HG03060 (cell line): ENCODE measurements at regions not wholly inside any gene's neighbourhood (a gene's known extent, or its start where the extent isn't known, plus 50 kb on each side); places are given as distances from the start of the nearest gene placed in this dataset.
"Not testable (repeated sequence)": the region's sequence is repeated elsewhere in the genome, so short reads cannot be mapped to it uniquely, and the experiment has no call there.

Experiments
- ATAC-seq: cut with Tn5 transposase; IDR thresholded peaks from one replicate; pipeline ENCODE4 v1.9.1; 2021; ENCODE audit warnings: low read depth, moderate number of reproducible peaks; ENCODE audit not compliant: unreplicated experiment

DNA sequence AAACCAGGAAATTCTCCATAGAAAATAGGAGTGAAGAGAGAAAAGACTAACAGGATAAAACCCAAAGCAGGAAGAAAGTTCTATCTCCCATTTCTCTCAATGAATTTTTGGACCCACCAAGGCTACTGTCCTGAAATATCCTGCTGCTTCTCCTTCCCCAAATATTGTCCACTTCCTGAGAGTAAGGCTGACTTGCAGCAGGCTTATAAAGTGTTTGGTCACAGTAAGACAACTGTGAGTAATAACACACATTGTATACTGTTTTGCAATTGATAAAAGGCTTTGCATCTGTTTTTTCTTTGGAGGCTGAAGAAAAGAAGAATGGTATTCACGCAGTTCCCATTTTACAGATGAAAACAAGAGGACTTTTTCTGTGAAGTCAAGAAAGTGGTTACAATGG lies 52.8 kb downstream of the FOXD4L6 start:
- not testable (repeated sequence) for ATAC-seq

DNA sequence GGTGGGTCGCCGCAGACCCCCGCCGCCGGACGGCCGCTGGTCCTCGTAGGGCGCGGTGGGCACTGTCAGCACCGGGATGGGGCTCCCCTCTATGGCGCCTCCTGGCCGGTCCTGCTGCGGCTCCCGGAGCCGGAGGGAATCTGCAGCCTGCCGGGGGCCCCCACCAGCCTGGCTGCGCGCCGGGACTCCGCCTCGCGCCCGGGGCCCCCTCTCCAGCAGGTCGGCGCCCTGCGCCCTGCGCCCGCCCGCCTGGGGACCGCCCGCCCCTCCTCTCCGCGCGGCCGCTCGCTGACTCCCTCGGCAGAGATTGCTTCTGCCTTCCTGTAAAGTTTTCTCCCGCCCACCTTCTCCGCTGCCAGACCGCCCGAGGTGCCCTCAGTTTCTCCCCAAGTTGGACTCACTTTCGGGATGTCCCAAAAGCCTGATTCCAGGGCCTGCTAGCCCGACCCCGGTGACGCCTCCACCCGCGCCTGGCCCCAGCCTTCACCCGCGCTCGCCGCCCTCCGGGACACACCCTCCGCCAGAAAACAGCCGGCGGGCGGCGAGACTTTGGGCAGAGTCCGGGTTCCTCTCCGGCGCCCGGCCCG lies 54.0 kb downstream of the FOXD4L6 start:
- ATAC-seq = not testable (repeated sequence)

DNA sequence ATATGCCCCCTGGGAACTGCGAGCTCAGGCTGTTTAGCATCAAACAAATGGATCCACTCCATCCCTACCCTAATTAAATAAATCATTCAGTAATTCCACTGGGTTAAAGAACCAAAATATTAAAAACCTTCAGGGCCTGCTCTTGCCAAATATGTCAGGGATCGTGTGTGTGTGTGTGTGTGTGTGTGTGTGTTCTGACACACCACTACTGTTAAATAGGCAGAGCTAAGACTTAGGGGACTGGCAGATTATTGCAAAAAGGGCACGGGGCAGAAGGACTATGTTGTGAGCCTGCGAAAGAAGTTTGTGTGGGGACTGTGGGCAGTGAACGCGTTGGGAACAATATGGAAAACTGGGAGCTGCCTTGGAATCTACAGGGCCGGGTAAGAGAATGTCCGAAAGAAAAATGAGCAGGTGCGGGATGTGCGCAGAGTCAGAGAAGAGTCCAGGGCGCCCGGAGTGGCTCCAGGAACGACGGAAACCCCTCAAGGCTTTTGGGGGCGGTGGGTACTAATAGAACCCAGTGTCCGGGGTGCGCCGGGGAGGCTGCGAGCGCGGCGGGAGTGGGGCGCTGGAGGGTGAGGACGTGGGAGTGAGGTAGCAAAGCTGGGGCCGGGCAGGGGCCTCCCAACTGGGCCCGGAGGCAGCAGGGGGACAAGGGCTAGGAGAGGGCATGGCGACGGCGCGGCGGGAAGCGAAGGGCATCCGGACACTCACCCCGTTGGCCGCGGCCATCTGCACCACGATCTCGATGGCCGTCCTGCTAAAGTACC lies 54.8 kb downstream of the FOXD4L6 start:
- ATAC-seq = not testable (repeated sequence)

DNA sequence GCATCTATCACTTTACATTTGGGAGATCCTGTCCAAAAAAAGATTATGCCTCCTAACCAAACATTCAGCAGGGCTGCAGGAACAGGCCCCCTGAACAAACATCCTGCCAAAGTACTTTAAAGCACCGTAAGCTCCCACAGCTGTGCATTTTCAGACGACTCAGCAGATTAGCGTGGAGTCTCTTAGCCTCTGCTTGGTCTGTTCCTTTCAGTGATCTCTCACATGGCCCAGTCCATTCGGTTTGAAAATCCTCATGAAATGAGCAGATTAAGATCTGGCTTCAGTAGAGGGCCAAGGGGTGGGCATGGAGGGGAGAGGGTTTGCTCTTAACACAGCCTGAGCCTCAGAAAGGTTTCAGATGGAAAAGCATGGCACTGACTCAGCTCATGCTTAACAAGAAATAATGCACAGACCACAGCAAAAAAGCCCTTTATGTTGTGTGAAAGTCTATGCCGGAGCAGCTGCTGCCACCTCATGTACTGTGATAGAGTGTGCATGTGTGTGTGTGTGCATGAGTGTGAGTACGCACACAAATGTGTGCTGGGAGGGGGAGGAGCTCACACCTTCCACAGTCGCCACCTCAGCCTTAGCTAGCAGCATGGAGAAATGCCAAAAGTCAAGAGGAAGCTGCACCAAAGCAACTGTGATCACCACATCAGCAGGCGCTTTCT lies 64.2 kb downstream of the FOXD4L6 start:
- ATAC-seq = peak; percentile 51

DNA sequence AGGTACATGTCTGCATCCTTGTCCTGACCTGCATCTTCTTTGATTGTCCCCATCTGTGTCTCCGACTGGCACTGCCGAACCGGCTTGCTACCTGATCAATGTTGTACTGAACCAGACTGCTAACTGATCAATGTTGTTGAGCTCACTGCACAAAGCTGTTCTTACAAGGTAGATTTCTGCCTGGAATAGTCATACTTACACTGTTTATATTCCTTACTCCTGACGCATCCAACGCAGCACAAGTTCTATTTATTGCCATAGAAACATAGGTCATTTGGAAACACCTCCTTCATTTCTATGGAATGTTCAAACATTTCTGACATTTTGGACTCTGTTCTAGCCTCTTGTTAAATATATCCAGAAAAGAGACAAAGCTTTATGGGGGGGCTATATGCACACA lies 65.2 kb downstream of the FOXD4L6 start:
- ATAC-seq = not testable (repeated sequence)

DNA sequence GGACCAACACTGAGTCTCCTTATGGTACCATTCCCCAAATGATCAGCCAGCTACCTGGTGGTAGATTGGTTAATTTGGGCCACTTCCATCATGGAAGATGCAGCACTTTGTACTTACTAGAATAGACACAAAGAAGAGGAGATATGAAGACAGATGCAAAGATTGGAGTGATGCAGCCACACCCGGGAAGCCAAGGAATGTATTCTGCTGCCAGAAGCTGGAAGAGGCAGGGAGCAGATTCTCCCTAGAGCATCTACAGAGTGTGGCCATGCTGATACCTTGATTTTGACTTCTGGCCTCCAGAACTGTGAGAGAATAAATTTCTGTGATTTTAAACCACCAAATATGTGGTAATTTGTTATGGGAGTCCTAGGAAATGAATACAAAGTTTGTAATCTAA lies 68.9 kb downstream of the FOXD4L6 start:
- not testable (repeated sequence) for ATAC-seq

DNA sequence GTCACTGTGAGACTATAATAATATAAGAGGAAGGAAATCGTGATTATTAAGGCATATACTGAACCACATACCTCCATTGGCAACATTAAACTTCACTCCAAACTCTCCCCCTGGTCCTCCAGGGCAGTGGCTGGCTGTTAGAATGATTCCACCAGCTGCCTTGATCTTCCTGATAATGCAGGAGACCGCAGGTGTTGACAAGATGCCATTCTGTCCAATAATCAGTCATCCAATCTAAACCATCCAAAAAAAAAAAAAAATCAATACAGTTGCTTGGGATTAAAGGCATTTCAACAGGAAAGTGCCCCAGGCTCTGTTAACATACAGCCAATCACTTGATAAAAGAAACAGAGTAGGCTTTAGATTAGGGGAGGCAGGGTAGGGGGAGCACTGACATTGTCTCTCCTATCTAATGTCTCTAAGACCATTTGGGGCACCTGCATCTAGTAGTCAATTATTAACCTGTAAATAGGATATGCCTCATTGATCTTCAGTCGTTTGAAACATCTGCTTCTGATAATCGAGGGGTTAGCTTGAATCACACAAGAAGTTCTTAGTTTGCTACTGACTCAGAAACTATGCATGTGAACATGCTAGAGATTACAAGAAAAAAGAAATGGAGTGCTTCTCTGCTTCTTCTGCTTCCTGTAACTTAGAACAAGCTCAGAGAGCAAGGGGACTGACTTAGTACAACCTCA lies 74.7 kb downstream of the FOXD4L6 start:
- peak; percentile 81 for ATAC-seq

DNA sequence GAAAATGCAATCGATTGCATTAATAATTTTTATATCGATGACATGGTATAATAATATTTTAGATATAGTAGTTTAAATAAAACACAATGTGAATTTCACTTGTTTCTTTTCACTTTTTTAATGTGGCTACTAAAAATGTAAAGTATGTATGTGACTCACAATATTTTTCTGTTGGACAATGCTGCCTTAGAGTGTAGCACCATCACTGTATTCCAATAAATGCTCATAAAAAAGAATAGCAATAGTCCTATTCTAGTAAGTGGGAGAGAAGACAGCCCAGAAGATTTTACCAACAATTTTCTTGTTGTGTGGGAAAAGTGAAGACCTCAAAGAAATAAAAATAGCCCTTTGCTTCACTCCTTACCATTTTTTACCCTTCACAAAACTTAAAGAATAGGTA lies 79.8 kb downstream of the FOXD4L6 start:
- not testable (repeated sequence) for ATAC-seq

DNA sequence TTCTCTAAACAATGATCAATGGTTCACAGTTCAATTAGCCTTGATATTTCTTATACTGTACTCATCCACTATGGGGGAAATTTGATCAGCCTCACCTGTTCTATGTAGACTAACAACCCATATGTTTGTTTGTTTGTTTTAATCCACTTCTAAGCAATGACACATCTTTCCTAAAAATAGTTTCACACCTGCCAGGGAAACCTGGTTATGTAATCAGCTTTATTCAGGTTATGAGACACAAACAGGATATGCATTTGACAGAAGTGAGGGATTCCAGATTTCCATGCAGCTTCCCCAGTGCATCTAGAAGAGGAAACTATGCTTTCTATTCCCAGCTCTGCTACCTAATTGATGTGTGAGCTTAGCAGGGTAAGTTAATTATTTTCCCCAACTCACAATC lies 80.7 kb downstream of the FOXD4L6 start:
- not testable (repeated sequence) for ATAC-seq

DNA sequence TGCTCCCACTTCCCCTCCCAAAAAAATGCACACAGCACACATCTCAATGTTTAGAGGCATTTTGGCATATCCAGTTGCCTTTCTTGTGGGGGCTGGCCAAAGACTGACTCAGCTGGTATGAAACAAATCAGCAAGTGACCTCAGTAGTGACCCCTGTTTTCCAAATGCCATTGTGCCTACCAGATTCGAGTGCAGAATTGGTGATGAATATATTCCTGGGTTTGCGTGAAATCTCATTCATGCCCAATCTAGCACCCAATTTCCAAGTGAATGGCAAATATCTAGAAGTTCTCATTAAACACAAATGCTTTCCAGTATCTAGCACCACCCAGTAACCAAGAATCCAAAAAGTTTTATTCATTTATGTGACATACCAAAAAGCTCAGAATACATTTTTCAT lies 83.6 kb downstream of the FOXD4L6 start:
- not testable (repeated sequence) for ATAC-seq

DNA sequence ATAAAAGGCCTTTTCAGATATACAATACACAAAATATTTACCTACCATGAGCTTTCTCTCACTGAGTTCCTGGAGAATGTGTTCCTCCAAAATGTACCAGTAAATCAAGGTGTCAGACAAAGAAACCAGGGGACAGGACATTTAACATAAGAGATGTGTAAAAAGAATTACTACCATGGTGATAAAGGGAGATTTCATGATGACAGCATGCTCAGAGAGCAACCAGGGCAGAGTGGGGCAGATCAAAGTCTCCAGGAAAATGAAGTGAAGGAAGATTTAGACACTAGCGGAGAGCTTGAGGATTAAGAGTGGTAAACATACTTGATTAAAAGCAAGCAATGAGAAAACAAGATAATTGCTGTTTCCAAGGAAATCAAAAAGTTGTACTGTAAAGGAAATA lies 85.0 kb downstream of the FOXD4L6 start:
- ATAC-seq = not testable (repeated sequence)

DNA sequence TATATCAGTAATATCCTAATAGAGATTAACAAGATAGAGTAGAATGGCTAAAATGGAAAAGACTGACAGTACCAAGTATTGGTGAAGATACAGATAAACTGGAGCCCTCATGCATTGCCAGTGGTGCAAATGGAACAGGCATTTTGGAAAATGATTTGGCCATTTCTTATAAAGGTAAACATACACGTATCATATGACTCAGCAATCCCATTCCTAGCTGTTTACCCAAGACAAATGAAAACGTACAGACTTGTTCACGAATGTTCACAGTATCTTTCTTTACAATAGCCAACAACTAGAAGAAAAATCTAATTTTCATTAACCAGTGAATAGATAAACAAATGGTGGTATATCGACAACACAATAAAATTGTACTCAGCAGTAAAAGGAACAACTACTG lies 86.4 kb downstream of the FOXD4L6 start:
- ATAC-seq = not testable (repeated sequence)

DNA sequence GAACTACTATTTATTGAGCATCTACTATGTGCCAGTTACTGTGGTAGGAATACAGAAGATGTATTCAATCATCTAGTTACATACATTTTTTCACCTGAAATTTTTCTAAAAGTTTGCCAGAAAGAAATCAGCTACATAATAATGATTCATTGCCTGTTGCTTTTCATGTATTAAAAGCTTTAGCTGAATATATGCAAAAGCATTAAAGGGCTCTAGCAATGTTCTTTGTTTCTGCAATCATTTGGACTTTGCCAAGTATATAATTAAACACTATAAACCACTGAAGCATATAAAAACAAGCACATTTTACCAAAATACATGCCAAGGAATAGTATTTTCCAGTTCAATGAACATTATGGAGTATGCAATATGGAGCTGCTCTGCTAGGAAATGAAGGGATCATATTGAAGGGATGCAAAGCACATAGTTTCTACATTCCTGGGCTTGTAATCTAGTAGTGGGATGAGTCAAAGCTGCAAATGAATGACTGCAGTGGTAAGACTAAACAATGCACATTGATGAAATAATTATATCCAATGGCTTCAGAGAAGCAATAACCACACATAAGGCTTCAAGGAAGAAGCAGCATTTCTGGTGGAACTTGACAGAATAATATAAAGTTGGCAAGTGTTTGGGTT lies 87.7 kb downstream of the FOXD4L6 start:
- not testable (repeated sequence) for ATAC-seq

DNA sequence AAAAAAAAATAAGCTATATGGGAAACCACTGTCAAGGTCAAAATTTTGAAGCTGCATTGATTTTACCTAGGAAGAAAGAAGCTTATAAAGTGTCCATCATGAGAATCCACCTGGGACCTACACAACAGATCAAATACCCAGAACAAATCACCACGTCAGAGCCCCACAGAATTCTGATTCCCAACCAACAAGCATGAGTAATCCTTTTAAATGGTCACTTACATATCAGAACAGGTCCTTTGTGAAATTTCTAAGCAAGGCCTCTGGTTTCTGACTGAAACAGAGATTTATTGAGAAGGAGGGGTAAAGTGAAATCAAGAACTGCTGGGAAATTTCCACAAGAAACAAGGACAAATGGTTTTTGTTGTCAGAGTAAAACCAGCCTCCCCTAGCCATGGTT lies 93.2 kb downstream of the FOXD4L6 start:
- not testable (repeated sequence) for ATAC-seq

DNA sequence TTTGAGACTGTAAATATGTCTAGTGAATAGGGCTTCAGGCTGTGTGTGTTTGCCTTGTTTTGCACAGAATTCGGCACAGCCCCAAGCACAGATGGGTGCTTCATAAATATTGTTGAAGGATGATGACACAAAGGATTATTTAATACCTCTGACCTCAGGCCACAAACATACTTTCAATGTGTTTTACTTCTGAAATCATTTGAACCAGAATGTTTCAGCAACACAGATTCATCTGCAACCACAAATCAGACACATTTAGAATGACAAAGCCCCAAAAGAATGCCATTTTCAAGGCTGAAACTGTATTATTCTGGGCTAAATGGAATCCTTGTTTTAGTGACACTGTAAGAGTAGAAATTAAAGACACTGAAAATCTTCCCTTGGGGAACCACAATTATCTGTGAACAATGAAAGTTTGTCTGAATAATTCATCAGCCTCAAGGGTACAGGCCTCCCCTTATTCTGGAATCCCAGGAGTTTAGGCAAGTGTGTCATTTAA lies 93.7 kb downstream of the FOXD4L6 start:
- not testable (repeated sequence) for ATAC-seq

DNA sequence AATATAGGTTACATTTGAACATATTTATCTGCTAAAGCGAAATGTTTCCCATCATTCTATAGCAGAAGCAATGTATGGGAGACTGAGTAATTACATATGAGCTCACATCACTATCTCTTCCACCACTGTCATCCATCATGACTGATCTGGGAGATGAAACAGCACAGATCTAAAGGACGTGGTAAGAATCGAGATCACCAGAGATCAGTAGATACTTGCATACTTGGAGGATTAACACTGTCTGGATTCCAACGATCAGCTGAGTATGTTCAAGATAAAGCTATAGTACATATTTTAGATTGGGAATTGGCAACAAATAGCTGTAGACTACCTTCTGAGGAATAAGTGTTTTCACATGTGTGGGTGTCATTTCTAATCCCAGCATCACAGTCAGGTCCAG lies 94.6 kb downstream of the FOXD4L6 start:
- not testable (repeated sequence) for ATAC-seq

DNA sequence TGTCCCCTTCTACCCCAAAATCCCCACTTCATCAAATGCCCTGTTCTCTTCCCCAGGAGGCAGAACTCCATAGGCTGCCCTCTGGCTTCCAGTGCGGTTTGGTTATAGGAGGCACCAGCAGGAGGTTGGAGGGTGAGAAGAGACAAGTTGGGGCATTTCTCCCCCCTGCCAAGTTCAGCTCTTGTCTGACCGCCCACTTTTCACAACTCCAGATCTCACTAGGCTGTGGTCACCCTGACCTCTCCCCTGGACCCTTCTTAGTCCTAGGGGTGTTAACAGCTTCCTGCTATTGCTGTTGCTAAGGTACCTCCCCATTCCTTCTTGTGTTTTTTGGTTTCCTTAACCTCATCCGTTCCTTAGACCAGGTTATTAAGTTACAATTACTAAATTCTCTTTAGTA lies 95.1 kb downstream of the FOXD4L6 start:
- ATAC-seq = not testable (repeated sequence)

DNA sequence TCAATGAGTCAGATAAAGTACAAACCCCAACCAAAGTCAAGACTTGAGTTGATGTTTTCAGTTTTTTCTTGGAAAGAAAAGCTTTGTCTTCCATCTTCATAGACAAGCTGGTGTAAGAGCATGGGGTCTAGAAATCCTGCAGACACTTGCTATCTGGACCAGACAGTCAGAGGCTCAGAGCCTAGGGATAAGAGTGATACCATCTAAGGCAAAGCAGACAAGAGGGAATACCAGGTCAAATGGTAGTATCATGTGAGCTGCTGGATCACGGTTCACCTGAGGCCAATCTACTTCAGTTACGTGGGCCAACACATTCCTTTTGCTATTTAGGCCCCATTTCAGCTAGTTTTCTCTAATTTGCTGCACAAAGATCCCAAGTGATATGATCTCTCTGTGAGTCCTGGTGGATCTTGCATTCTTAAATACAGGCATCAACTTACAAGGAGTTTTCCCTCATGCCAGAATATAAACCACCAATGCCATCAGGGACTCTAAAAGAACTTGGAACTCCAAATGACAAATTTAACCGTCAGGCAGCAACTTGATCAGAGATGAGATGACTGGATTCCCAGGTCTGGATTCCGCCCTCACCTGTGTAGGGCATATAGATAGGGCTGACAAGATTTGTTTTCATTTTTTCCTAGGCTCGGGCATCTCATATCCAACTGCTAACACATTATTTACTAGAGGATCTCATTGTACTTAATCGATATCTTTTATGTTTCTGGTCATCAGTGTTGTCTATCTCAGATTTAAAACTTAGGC lies 101.4 kb downstream of the FOXD4L6 start:
- not testable (repeated sequence) for ATAC-seq

DNA sequence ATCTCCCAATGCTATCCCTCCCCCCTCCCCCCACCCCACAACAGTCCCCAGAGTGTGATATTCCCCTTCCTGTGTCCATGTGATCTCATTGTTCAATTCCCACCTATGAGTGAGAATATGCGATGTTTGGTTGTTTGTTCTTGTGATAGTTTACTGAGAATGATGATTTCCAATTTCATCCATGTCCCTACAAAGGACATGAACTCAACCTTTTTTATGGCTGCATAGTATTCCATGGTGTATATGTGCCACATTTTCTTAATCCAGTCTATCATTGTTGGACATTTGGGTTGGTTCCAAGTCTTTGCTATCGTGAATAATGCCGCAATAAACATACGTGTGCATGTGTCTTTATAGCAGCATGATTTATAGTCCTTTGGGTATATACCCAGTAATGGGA lies 106.1 kb downstream of the FOXD4L6 start:
- not testable (repeated sequence) for ATAC-seq
